ENCODE measurements at regions not wholly inside any gene's neighbourhood (a gene's known extent, or its start where the extent isn't known, plus 50 kb on each side); places are given as distances from the start of the nearest gene placed in this dataset.

DNA sequence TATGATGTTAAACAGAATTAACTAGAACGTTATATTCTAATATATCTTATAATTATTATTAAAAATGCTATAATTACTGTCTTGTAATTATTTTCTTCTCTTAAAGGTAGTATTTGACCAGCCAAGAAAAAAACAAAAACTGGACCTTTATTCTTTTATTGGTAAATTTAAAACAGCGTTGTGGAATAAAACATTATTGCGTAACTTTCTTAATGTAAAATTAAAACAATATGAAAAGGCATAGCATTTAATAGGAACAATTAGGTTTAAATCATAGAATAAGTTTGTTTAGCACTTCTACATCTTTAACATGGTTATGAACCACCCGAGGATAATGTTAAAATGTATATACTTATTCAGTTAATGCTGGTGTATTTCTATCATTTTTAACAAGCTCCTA lies 574.5 kb upstream of the CDH18 start:
- DNase-seq (ENCODE audit: low read depth in 2 of 2), result no peak

- DNase-seq (ENCODE audit: low read depth in 2 of 2), result no peak
These were observed 571.8 kb upstream of the CDH18 start for GRCh38 chr5:20559845-20560244.

DNA sequence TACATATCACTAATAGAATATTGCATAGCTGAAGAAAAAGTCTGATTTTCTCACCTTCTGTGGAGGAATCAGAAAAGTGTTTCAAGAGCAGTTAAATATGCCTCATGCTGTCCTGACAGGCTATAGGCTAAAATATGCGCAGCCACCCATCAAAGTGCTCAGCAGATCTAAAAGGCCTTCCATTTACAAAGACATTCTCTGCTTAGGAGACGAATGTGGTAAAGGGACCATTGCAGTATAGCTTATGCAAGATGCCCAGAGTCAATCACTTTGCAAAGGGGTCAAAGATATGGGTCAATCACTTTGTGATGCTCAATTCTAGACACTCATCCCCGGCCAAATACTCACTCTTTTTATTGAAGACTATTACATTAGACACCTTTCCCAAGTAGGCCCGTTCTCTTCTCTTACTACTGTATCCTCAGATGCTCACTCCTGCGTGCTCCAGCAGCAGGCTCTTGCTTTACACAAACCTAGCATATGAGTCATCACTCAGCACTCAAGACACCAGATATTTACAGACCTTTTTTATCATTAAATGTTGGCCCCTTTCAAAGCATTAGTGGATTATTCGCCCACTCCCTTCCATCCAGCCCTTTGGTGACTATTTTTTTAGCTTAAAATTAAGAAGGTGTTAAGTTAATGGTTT lies 568.2 kb upstream of the CDH18 start:
- DNase-seq (ENCODE audit: low read depth in 2 of 2), result no peak

DNA sequence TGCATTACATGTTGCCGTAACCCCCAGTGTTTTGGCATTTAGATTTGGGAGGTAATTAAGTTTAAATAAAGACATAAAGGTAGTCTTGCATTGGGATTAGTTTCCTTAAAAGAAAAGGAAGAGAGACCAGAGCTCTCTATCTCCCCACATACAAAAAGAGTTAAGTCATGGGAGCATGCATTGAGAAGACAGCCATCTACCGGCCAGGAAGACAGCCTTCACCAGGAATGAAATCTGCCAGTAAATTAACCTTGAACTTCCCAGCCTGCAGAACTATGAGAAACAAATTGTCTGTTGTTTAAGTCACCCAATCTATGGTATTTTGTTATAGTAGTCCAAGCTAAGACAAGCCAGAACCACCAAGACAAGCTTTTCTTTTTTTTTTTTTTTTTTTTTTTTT lies 567.0 kb upstream of the CDH18 start:
- DNase-seq (ENCODE audit: low read depth in 2 of 2), result no peak

DNA sequence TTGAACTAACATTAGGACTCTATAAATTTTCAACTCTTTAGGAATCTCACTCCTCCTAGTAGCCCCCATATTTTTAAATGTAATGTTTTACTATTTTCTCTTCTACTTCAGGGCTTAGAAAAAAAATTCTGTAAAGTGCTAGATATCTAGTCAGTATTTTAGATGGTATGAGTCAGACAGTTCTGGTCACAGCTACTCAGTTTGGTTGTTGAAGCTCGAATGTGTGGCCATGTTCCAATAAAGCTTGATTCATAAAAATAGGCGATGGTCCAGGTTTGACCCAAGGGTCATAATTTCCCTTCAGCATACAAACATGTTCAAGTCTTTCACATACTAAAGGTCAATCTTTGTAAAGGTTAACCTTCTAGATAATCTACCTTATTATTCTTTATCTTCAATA lies 566.0 kb upstream of the CDH18 start:
- DNase-seq (ENCODE audit: low read depth in 2 of 2), result no peak

- no peak for DNase-seq (ENCODE audit: low read depth in 2 of 2)
These were observed 550.1 kb upstream of the CDH18 start for GRCh38 chr5:20537911-20538703.

DNA sequence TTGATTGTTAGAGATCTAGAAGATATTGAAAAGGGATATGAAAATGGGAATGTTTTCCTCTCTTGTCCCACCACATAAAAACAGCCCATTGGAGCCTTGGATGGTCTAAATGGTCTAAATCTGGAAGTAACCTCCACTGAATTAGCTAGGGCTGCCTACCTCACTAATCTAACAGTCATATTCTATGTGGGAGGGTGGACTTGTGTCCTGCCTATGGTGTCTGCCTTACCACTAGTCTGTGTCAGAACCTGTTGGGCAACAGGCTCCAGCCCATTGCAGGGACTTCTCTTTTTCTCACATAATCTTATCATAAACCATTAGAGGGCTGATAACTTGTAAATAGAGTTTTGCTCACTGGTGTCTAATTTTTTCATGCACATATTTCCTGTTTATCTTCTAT lies 548.8 kb upstream of the CDH18 start:
- no peak for DNase-seq (ENCODE audit: low read depth in 2 of 2)

DNA sequence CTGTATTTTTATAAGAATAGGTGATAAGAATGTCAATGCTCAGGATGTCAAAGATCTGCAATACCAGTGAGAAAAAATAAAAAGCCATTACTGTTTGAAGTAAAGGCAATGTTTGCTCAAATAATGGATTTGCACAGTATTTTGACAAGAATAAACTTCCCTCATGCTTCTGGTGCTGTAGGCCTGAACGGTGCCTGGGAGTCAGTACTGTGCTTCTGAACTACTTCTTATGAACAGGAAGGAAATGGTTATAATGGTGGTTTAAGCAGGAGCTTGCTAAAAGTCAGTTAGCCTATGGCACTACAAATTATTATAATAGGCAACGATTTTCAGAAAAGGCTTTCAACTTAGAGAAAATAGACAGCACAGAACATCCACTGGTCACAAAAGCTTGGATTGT lies 548.3 kb upstream of the CDH18 start:
- no peak for DNase-seq (ENCODE audit: low read depth in 2 of 2)

DNA sequence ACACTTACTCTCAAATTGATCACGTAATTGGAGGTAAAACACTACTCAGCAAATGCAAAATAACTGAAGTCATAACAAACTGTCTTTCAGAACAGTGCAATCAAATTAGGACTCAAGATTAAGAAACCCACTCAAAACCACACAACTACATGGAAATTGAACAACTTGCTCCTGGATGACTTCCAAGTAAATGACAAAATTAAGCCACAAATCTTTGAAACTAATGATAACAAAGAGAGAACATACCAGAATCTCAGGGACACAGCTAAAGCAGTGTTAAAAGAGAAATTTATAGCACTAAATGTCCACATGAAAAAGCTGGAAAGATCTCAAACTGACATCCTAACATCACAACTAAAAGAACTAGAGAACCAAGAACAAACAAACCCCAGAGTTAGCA lies 540.5 kb upstream of the CDH18 start:
- DNase-seq (ENCODE audit: low read depth in 2 of 2), result no peak

- DNase-seq (ENCODE audit: low read depth in 2 of 2), result no peak
These were observed 537.1 kb upstream of the CDH18 start for GRCh38 chr5:20524991-20525529.

- no peak for DNase-seq (ENCODE audit: low read depth in 2 of 2)
These were observed 535.0 kb upstream of the CDH18 start for GRCh38 chr5:20522905-20523482.

DNA sequence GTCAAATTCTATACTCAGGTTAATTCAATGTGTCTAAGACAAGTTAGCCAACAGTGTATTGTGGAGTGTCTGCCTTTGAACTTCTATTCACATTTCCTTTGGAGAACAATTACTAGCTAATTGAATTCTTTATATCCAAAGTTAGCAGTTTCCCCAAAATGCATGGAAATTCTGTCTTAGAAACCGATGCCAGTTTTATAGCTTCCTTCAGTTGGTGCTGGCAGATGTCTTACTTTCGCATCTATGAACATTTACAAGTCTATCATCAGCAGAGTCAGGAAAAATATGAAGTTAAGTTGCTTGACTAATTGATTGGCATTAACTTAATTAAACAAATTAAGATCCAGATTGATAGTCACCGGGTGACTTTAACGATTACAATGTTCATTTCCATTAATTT lies 527.6 kb upstream of the CDH18 start:
- no peak for DNase-seq (ENCODE audit: low read depth in 2 of 2)

DNA sequence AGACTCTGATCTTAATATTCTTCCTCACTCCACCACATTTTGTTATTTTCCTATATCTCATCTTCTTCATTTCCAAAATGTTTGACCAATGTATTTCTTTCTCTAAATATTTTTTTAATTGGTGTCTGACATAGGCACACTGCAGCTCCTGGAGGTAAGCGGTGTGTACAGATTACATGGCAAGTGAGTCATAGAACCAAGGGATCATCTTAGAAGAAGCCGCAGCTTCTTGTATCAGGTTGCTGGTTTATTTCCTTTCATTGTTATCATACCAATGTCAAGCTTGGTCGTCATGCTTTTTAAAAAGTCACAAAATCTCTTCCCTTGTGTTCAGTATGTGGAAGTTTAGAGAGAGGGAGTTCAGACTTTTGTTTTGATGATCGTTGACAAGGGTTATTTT lies 526.1 kb upstream of the CDH18 start:
- no peak for DNase-seq (ENCODE audit: low read depth in 2 of 2)

DNA sequence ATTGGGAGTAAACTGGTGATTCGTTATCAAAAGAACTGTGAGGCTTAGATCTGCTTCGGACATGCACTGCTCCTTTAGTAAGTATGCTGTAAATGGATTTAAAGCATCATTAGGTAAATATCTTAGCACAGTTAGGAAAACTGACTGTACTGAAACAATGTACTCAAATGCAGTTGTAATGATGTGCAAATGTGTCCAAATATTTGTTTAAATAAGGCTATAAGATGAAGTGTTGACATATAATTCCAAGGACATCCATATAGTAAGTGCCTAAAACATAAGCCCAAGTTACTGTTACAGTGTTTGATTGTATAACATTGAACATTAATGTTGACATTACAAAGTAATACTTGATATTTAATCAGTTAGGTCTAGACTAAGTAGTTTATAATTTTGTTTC lies 512.5 kb upstream of the CDH18 start:
- DNase-seq (ENCODE audit: low read depth in 2 of 2), result no peak

- no peak for DNase-seq (ENCODE audit: low read depth in 2 of 2)
These were observed 510.9 kb upstream of the CDH18 start for GRCh38 chr5:20498926-20499325.

DNA sequence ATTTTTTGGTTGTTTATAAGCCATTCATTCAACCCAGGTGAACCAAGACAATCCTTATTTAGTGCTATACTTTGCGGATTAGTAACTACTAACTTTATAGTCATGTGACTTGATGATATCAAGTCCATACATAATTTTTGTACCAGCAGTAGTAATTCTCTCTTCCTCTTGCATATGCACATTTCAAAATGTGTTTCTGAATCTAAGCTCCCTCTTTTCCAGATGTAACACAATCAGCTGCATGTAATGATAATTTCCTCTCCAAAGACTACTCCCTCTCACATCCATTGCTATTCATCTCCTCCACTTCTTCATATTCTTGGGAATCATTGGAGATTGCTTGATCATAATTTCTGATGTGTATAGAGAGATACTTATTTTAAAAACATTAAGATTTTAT lies 510.1 kb upstream of the CDH18 start:
- no peak for DNase-seq (ENCODE audit: low read depth in 2 of 2)

- DNase-seq (ENCODE audit: low read depth in 2 of 2), result no peak
These were observed 509.4 kb upstream of the CDH18 start for GRCh38 chr5:20497356-20497755.

- no peak for DNase-seq (ENCODE audit: low read depth in 2 of 2)
These were observed 506.7 kb upstream of the CDH18 start for GRCh38 chr5:20494706-20495105.

DNA sequence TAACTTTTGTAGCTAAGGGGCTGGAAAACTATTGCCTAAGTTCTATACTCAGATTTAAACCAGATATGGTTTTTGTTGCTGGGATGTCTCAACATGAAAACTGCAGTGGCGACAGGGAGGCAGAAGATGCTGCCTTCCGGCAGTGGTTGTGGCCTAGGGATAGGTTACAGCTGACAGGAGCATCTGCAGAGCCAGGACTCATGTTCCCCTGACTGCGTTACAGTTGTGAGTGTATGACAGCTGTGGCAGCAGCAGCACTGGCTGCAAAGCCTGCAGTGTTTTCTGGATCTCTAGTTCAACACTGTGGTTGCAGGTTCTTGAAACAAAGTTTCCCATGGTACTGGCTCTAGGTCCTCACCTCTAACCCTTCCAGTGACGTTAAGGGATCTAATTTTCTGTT lies 498.8 kb upstream of the CDH18 start:
- no peak for DNase-seq (ENCODE audit: low read depth in 2 of 2)

DNA sequence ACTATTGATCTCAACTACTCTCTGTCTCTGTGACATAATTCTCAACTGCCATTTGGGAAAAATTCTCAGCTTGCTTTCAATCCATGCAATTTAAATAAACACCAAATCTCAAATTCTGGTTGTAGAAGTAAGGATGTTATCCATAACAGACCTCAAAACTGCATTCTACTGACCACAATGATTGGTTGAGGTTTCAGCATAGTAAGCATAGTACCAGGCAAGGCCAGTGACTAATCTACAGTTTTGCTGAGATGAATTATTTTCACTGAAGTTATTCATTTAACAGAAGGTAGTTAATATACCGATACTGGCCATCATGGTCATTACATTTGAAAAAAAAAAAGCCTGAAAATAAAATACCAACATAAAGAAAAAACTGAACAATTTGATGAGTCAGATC lies 488.0 kb upstream of the CDH18 start:
- DNase-seq (ENCODE audit: low read depth in 2 of 2), result no peak

DNA sequence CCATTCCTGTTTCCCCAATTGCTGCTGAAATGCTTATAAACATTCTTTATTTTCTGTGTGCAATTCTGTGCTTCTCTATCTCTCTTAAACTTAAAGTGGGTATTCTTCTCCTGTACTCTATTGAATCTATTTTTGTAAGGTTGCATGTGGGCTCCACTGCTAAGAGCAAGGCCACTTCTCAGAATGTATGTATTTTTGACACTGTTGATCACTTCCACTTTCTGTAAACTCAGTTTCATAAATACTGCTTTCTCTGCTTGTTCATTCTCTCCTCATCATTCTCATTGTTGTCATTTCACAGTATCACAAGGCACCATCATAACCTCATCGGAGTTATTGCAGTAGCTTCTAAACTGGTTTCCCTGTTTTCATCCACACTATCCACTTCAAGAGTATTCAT lies 483.0 kb upstream of the CDH18 start:
- no peak for DNase-seq (ENCODE audit: low read depth in 2 of 2)

DNA sequence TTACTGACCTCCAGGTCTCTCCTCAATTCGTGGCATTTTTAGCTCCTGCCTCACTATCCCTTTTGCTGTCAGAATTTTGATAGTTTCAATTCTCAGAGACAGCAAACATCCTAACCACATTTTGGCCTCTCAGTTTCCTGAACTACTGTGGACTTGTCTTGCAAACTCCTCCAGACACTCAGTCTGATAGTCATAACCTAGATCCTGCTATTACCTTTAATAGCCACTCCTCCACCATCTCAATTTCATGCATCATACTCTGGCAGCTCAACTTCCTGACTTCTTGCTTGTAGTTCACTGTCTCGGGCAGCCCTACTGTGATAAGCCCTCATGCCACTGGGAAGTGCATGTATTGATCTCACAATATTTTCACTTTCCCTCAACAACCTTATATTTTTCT lies 481.8 kb upstream of the CDH18 start:
- no peak for DNase-seq (ENCODE audit: low read depth in 2 of 2)

GRCh38 chr5:20469390-20469789 lies 481.4 kb upstream of the CDH18 start:
- DNase-seq (ENCODE audit: low read depth in 2 of 2), result no peak
